H9 (cell line): ENCODE measurements at regions not wholly inside any gene's neighbourhood (a gene's known extent, or its start where the extent isn't known, plus 50 kb on each side); places are given as distances from the start of the nearest gene placed in this dataset.
"Not testable (repeated sequence)": the region's sequence is repeated elsewhere in the genome, so short reads cannot be mapped to it uniquely, and the experiment has no call there.

Experiments
- DNase-seq: peaks from one replicate; pipeline ENCODE4 v3.0.0-alpha.2; 2017
- H2AFZ ChIP-seq: one replicate; pipeline ENCODE4 v1.6.1; 2013; ENCODE audit warnings: mild to moderate bottlenecking, low read length, control low read depth, moderate library complexity
- H2AK5ac ChIP-seq: 2 replicates; pipeline ENCODE4 v1.6.1; 2013; ENCODE audit warnings: low read length, control low read depth, mixed read lengths; ENCODE audit not compliant: insufficient read length
- H2BK120ac ChIP-seq: one replicate; pipeline ENCODE4 v1.6.1; 2013; ENCODE audit warnings: low read depth, mild to moderate bottlenecking, low read length, control low read depth, inconsistent platforms; ENCODE audit not compliant: poor library complexity, severe bottlenecking
- H2BK12ac ChIP-seq: 2 replicates; pipeline ENCODE4 v1.6.1; 2013; ENCODE audit warnings: low read length, control low read depth, mixed read lengths, low read depth; ENCODE audit not compliant: insufficient read length
- H2BK15ac ChIP-seq: 2 replicates; pipeline ENCODE4 v1.6.1; 2013; ENCODE audit warnings: low read depth, low read length, control low read depth
- H2BK20ac ChIP-seq: one replicate; pipeline ENCODE4 v1.6.1; 2013; ENCODE audit warnings: low read depth, mild to moderate bottlenecking, low read length, control low read depth, inconsistent platforms; ENCODE audit not compliant: poor library complexity, severe bottlenecking
- H2BK5ac ChIP-seq: 2 replicates; pipeline ENCODE4 v1.6.1; 2013; ENCODE audit warnings: low read length, control low read depth, mixed read lengths; ENCODE audit not compliant: insufficient read length
- H3K14ac ChIP-seq: 2 replicates; pipeline ENCODE4 v1.6.1; 2013; ENCODE audit warnings: low read length, control low read depth; ENCODE audit not compliant: insufficient read depth
- H3K18ac ChIP-seq: 2 replicates; pipeline ENCODE4 v1.6.1; 2013; ENCODE audit warnings: low read depth, mild to moderate bottlenecking, mixed read lengths, low read length, control low read depth; ENCODE audit not compliant: insufficient read length
- H3K23ac ChIP-seq: 2 replicates; pipeline ENCODE4 v1.6.1; 2013; ENCODE audit warnings: low read length, control low read depth, mixed read lengths, low read depth; ENCODE audit not compliant: insufficient read length
- H3K23me2 ChIP-seq: 2 replicates; pipeline ENCODE4 v1.6.1; 2013; ENCODE audit warnings: low read depth, mild to moderate bottlenecking, mixed read lengths, low read length, control low read depth; ENCODE audit not compliant: insufficient read length, poor library complexity, severe bottlenecking
- H3K27ac ChIP-seq: 2 replicates; pipeline ENCODE4 v1.5.1; 2013; ENCODE audit warnings: low read length, control low read depth, mixed read lengths, low read depth; ENCODE audit not compliant: insufficient read length
- H3K27me3 ChIP-seq: 2 replicates; pipeline ENCODE4 v1.6.1; 2013; ENCODE audit warnings: low read length, control low read depth, inconsistent platforms; ENCODE audit not compliant: insufficient read depth
- H3K4ac ChIP-seq: 2 replicates; pipeline ENCODE4 v1.6.1; 2013; ENCODE audit warnings: low read depth, mild to moderate bottlenecking, control low read depth, inconsistent platforms, low read length, moderate library complexity
- H3K4me1 ChIP-seq: 2 replicates; pipeline ENCODE4 v1.6.1; 2013; ENCODE audit warnings: low read length, control low read depth, inconsistent platforms; ENCODE audit not compliant: insufficient read depth
- H3K4me2 ChIP-seq: 2 replicates; pipeline ENCODE4 v1.6.1; 2013; ENCODE audit warnings: low read length, control low read depth, mixed read lengths; ENCODE audit not compliant: insufficient read length, insufficient read depth
- H3K56ac ChIP-seq: 2 replicates; pipeline ENCODE4 v1.6.1; 2013; ENCODE audit warnings: low read depth, mild to moderate bottlenecking, mixed read lengths, low read length, control low read depth; ENCODE audit not compliant: insufficient read length
- H3K79me1 ChIP-seq: 2 replicates; pipeline ENCODE4 v1.6.1; 2013; ENCODE audit warnings: low read depth, mild to moderate bottlenecking, moderate library complexity, low read length, control low read depth, inconsistent platforms; ENCODE audit not compliant: insufficient read depth, poor library complexity, severe bottlenecking
- H3K79me2 ChIP-seq: 2 replicates; pipeline ENCODE4 v1.6.1; 2013; ENCODE audit warnings: low read length, control low read depth, inconsistent platforms; ENCODE audit not compliant: insufficient read depth
- H3K9ac ChIP-seq: 2 replicates; pipeline ENCODE4 v1.6.1; 2013; ENCODE audit warnings: low read length, control low read depth, mixed read lengths; ENCODE audit not compliant: insufficient read length; ENCODE audit errors: extremely low read depth
- H3K9me3 ChIP-seq: one replicate; pipeline ENCODE4 v1.6.1; 2013; ENCODE audit warnings: low read depth, low read length, inconsistent platforms; ENCODE audit not compliant: control insufficient read depth
- H3T11ph ChIP-seq: one replicate; pipeline ENCODE4 v1.6.1; 2013; ENCODE audit warnings: mild to moderate bottlenecking, low read length, control low read depth, inconsistent platforms
- H4K20me1 ChIP-seq: one replicate; pipeline ENCODE4 v1.6.1; 2013; ENCODE audit not compliant: control insufficient read depth, insufficient read length, insufficient read depth
- H4K5ac ChIP-seq: 2 replicates; pipeline ENCODE4 v1.6.1; 2013; ENCODE audit warnings: low read depth, mild to moderate bottlenecking, mixed read lengths, low read length, control low read depth; ENCODE audit not compliant: insufficient read length
- H4K8ac ChIP-seq: replicated peaks from 2 replicates; pipeline ENCODE4 v1.6.1; 2013; ENCODE audit warnings: low read length, control low read depth, mixed read lengths, low read depth; ENCODE audit not compliant: insufficient read length
- H4K91ac ChIP-seq: 2 replicates; pipeline ENCODE4 v1.6.1; 2013; ENCODE audit warnings: low read depth, mild to moderate bottlenecking, moderate library complexity, mixed read lengths, low read length, control low read depth; ENCODE audit not compliant: insufficient read length
- H3K27ac Mint-ChIP-seq, 3 experiments: 2 replicates in 2 of 3; 3 replicates in 1 of 3; pipeline ENCODE4 v1.8.0; 2020 to 2021; ENCODE audit warnings: mixed read lengths in 3 of 3, mild to moderate bottlenecking in 1 of 3, moderate library complexity in 1 of 3
- H3K27me3 Mint-ChIP-seq: 2 replicates; pipeline ENCODE4 v1.8.0; 2021; ENCODE audit warnings: low read depth, mild to moderate bottlenecking, moderate library complexity, mixed read lengths
- H3K36me3 Mint-ChIP-seq, 3 experiments: 2 replicates in 2 of 3; 3 replicates in 1 of 3; pipeline ENCODE4 v1.8.0; 2020 to 2021; ENCODE audit warnings: low read depth in 3 of 3, mixed read lengths in 3 of 3; ENCODE audit not compliant: insufficient read depth in 1 of 3
- H3K4me1 Mint-ChIP-seq, 2 experiments: 2 replicates each; pipeline ENCODE4 v1.8.0; 2020; ENCODE audit warnings: mixed read lengths in 2 of 2
- H3K4me3 Mint-ChIP-seq, 2 experiments: 2 replicates in 1 of 2; 3 replicates in 1 of 2; pipeline ENCODE4 v1.8.0; 2020 to 2021; ENCODE audit warnings: mild to moderate bottlenecking in 2 of 2, mixed read lengths in 2 of 2, moderate library complexity in 1 of 2
- H3K9me3 Mint-ChIP-seq, 2 experiments: 2 replicates in 1 of 2; 3 replicates in 1 of 2; pipeline ENCODE4 v1.8.0; 2020; ENCODE audit warnings: mild to moderate bottlenecking in 2 of 2, mixed read lengths in 2 of 2, moderate library complexity in 1 of 2
- CTCF ChIP-seq: fragments of 200-600 bp; sonication (generic); conservative IDR thresholded peaks from 3 replicates; pipeline ENCODE4 v1.8.0; 2021; ENCODE audit warnings: antibody characterized with exemption, mild to moderate bottlenecking
- WGBS: extraction: QIAGEN DNeasy Blood & Tissue Kit; methylation state at CpG from one replicate; pipeline ENCODE4 v1.1.7; 2013; ENCODE audit warnings: missing lambda C conversion rate, low lambda C conversion rate, mixed read lengths; ENCODE audit not compliant: insufficient read length; ENCODE audit errors: extremely low coverage; 5-methylcytosine and 5-hydroxymethylcytosine counted together

GRCh38 chr15:84113919-84114318, 121.7 kb upstream of the GOLGA6L4 start:
- Histone ChIP-seq H4K20me1 (no peaks in the 10 kb centered on the region), H3K4me2 (no peak overlapping the region), H4K5ac (no peak overlapping the region), H3K9me3 (no peaks in the 10 kb centered on the region), H2BK5ac (no peak overlapping the region), H3K27me3 (no peaks in the 10 kb centered on the region), H3K23ac (no peak overlapping the region), H3K4me1 (no peaks in the 10 kb centered on the region), H2AK5ac (no peak overlapping the region), H3K18ac (no peak overlapping the region), H3K14ac (no peak overlapping the region), H2BK20ac (no peak overlapping the region), H3T11ph (no peak overlapping the region), H3K9ac (no peak overlapping the region), H4K91ac (no peak overlapping the region), H3K56ac (no peak overlapping the region), H3K4ac (no peak overlapping the region), H3K23me2 (no peaks in the 10 kb centered on the region), H3K27ac (no peak overlapping the region), H4K8ac (no peak overlapping the region), H2BK120ac (no peak overlapping the region), H3K79me1 (no peaks in the 10 kb centered on the region), H2BK12ac (no peak overlapping the region), H2BK15ac (no peak overlapping the region), H2AFZ (no peak overlapping the region), H3K79me2 (no peaks in the 10 kb centered on the region)
- no peak for DNase-seq
- no peaks in the 10 kb centered on the region for H3K9me3 Mint-ChIP-seq
- H3K27ac Mint-ChIP-seq: no peak overlapping the region
- no CpG with 5 or more reads among the region's 5 CpGs for WGBS
- no peaks in the 10 kb centered on the region for H3K36me3 Mint-ChIP-seq
- no peak for TF ChIP-seq CTCF
- no peaks in the 10 kb centered on the region for H3K4me1 Mint-ChIP-seq
- H3K27me3 Mint-ChIP-seq: no peaks in the 10 kb centered on the region
- no peak overlapping the region for H3K4me3 Mint-ChIP-seq

GRCh38 chr15:84114680-84115079, 120.9 kb upstream of the GOLGA6L4 start:
- not testable (repeated sequence) for H4K5ac ChIP-seq, H4K8ac ChIP-seq, H3K4me2 ChIP-seq, H2BK15ac ChIP-seq, H3K4ac ChIP-seq, H3K4me3 Mint-ChIP-seq, H3K4me1 ChIP-seq, H3K9ac ChIP-seq, H3K27ac Mint-ChIP-seq, H2BK12ac ChIP-seq, H3K9me3 Mint-ChIP-seq, H3K23ac ChIP-seq, H3K36me3 Mint-ChIP-seq, H2BK5ac ChIP-seq, H3K18ac ChIP-seq, H3K56ac ChIP-seq, H3K27ac ChIP-seq, H2BK20ac ChIP-seq, H3K27me3 Mint-ChIP-seq, H3K79me2 ChIP-seq, H4K91ac ChIP-seq, H2AK5ac ChIP-seq, H2BK120ac ChIP-seq, H3K27me3 ChIP-seq, H3K79me1 ChIP-seq, H3K14ac ChIP-seq, H3K23me2 ChIP-seq, H3K9me3 ChIP-seq, H3T11ph ChIP-seq, H2AFZ ChIP-seq, DNase-seq, H3K4me1 Mint-ChIP-seq, H4K20me1 ChIP-seq
- WGBS: no CpG with 5 or more reads among the region's 7 CpGs
